CD14-positive monocyte (primary cell): ENCODE measurements at regions not wholly inside any gene's neighbourhood (a gene's known extent, or its start where the extent isn't known, plus 50 kb on each side); places are given as distances from the start of the nearest gene placed in this dataset.

ENCODE experiments used
- DNase-seq, 3 donors: peaks; one replicate each; pipeline ENCODE4 v3.0.0-alpha.2; 2011 to 2022
- H2AFZ ChIP-seq: 2 replicates; pipeline ENCODE4 v1.6.0; 2012; ENCODE audit warnings: mild to moderate bottlenecking, low read depth, low read length, inconsistent platforms; ENCODE audit not compliant: insufficient read depth, poor library complexity, severe bottlenecking
- H3K27ac ChIP-seq, 2 donors: 1 replicate in 1 of 2; 2 replicates in 1 of 2; pipeline ENCODE4 v1.5.1; 2012 to 2013; ENCODE audit warnings: low read length in 2 of 2, control low read depth in 1 of 2, inconsistent platforms in 1 of 2, low read depth in 1 of 2, mild to moderate bottlenecking in 1 of 2
- H3K27me3 ChIP-seq, 2 donors: one replicate each; pipeline versions ENCODE4 v1.6.0 to v1.6.1; 2011 to 2013; ENCODE audit warnings: low read length in 2 of 2; ENCODE audit not compliant: control insufficient read depth in 2 of 2, insufficient read depth in 2 of 2
- H3K36me3 ChIP-seq, 2 donors: replicated peaks in 1 of 2; 1 replicate in 1 of 2; 2 replicates in 1 of 2; pipeline versions ENCODE4 v1.5.1 to v1.6.1; 2012 to 2013; ENCODE audit warnings: low read length in 2 of 2, control low read depth in 1 of 2, inconsistent platforms in 1 of 2, mild to moderate bottlenecking in 1 of 2; ENCODE audit not compliant: insufficient read depth in 2 of 2, control insufficient read depth in 1 of 2
- H3K4me1 ChIP-seq, 2 donors: 1 replicate in 1 of 2; 2 replicates in 1 of 2; pipeline versions ENCODE4 v1.5.1 to v1.6.1; 2012 to 2013; ENCODE audit warnings: low read length in 2 of 2, control low read depth in 1 of 2, inconsistent platforms in 1 of 2, mild to moderate bottlenecking in 1 of 2, moderate library complexity in 1 of 2; ENCODE audit not compliant: insufficient read depth in 2 of 2, control insufficient read depth in 1 of 2
- H3K4me2 ChIP-seq: replicated peaks from 2 replicates; pipeline ENCODE3; 2012; ENCODE audit warnings: low read length, moderate library complexity, mild to moderate bottlenecking; ENCODE audit not compliant: poor library complexity, severe bottlenecking; ENCODE audit errors: extremely low read depth
- H3K4me3 ChIP-seq, 3 experiments: fragments of 200-600 bp in 1 of 3; sonication (generic) in 1 of 3; replicated peaks in 1 of 3; 1 replicate in 2 of 3; 2 replicates in 1 of 3; pipeline ENCODE4 v1.5.1; 2011 to 2013; ENCODE audit warnings: low read length in 3 of 3, mild to moderate bottlenecking in 3 of 3, control low read depth in 2 of 3, low read depth in 2 of 3, inconsistent platforms in 1 of 3, moderate library complexity in 1 of 3
- H3K79me2 ChIP-seq: 2 replicates; pipeline ENCODE4 v1.6.0; 2012; ENCODE audit warnings: mild to moderate bottlenecking, control low read depth, inconsistent platforms, low read length, moderate library complexity; ENCODE audit not compliant: insufficient read depth
- H3K9ac ChIP-seq: 2 replicates; pipeline ENCODE4 v1.6.0; 2017; ENCODE audit warnings: low read length, mild to moderate bottlenecking; ENCODE audit not compliant: insufficient read depth, poor library complexity, severe bottlenecking
- H3K9me3 ChIP-seq, 2 donors: replicated peaks in 1 of 2; 1 replicate in 1 of 2; 2 replicates in 1 of 2; pipeline versions ENCODE4 v1.5.1 to v1.6.1; 2012 to 2013; ENCODE audit warnings: low read length in 2 of 2, control low read depth in 1 of 2; ENCODE audit not compliant: control insufficient read depth in 1 of 2, insufficient read depth in 1 of 2
- H4K20me1 ChIP-seq: 2 replicates; pipeline ENCODE4 v1.6.0; 2012; ENCODE audit warnings: mild to moderate bottlenecking, low read length, control low read depth, moderate library complexity; ENCODE audit not compliant: insufficient read depth
- H3K27ac Mint-ChIP-seq, 7 donors: one replicate each; pipeline ENCODE4 v1.8.0; 2020; ENCODE audit warnings: mild to moderate bottlenecking in 7 of 7, mixed read lengths in 7 of 7, moderate library complexity in 6 of 7, inconsistent platforms in 2 of 7
- H3K27me3 Mint-ChIP-seq, 3 donors: one replicate each; pipeline ENCODE4 v1.8.0; 2021 to 2022; ENCODE audit warnings: low read depth in 3 of 3, mild to moderate bottlenecking in 3 of 3, mixed read lengths in 3 of 3, moderate library complexity in 3 of 3, inconsistent platforms in 1 of 3
- H3K36me3 Mint-ChIP-seq, 2 donors: one replicate each; pipeline ENCODE4 v1.8.0; 2020; ENCODE audit warnings: mixed read lengths in 2 of 2, inconsistent platforms in 1 of 2, mild to moderate bottlenecking in 1 of 2
- H3K4me1 Mint-ChIP-seq: one replicate; pipeline ENCODE4 v1.8.0; 2020; ENCODE audit warnings: mild to moderate bottlenecking, mixed read lengths
- H3K4me3 Mint-ChIP-seq, 2 donors: one replicate each; pipeline ENCODE4 v1.8.0; 2020; ENCODE audit warnings: mild to moderate bottlenecking in 2 of 2, mixed read lengths in 2 of 2, moderate library complexity in 1 of 2
- H3K9me3 Mint-ChIP-seq, 7 donors: one replicate each; pipeline ENCODE4 v1.8.0; 2020 to 2022; ENCODE audit warnings: mixed read lengths in 7 of 7, mild to moderate bottlenecking in 6 of 7, moderate library complexity in 6 of 7, inconsistent platforms in 2 of 7
- WGBS: methylation state at CpG from one replicate; pipeline ENCODE4 v1.1.5; 2013; ENCODE audit warnings: missing lambda C conversion rate; ENCODE audit not compliant: insufficient coverage; 5-methylcytosine and 5-hydroxymethylcytosine counted together
- intact Hi-C, 2 donors: fragments of 100-400 bp; cut with micrococcal nuclease; formaldehyde crosslinking; loops; one replicate each; pipeline versions ENCODE4 v1.15.0 to v1.15.1; 2023
- TF ChIP-seq, protein P1 (sequence below): fragments of 200-600 bp; IDR thresholded peaks from one replicate; pipeline ENCODE4 v1.8.0; 2022; ENCODE audit warnings: antibody characterized with exemption, mild to moderate bottlenecking

GRCh38 chr3:148054999-148055398 lies 642.7 kb upstream of the AGTR1 start:
- H3K4me1 Mint-ChIP-seq: no peaks in the 10 kb centered on the region

GRCh38 chr3:148062590-148062989 lies 635.1 kb upstream of the AGTR1 start:
- no peak overlapping the region for H3K27ac Mint-ChIP-seq
- no peaks in the 10 kb centered on the region for H3K4me1 Mint-ChIP-seq
- Histone ChIP-seq H3K4me3 (no peak overlapping the region), H3K27ac (no peak overlapping the region), H2AFZ (no peak overlapping the region), H3K36me3 (no peaks in the 10 kb centered on the region), H3K9me3 (no peaks in the 10 kb centered on the region), H3K9ac (no peak overlapping the region), H3K4me1 (no peaks in the 10 kb centered on the region), H3K79me2 (no peaks in the 10 kb centered on the region), H3K4me2 (no peak overlapping the region), H3K27me3 (no peaks in the 10 kb centered on the region), H4K20me1 (no peaks in the 10 kb centered on the region)
- H3K27me3 Mint-ChIP-seq: no peaks in the 10 kb centered on the region
- no peaks in the 10 kb centered on the region for H3K36me3 Mint-ChIP-seq
- no peak overlapping the region for H3K4me3 Mint-ChIP-seq
- DNase-seq: no peak
- H3K9me3 Mint-ChIP-seq: peaks cover 0 to 6% (median 0%) of the 10 kb centered on the region in 7 donors
- intact Hi-C loops: no loop called here
- no CpG with 5 or more reads among the region's 1 CpG for WGBS
- TF ChIP-seq, protein P1, sequence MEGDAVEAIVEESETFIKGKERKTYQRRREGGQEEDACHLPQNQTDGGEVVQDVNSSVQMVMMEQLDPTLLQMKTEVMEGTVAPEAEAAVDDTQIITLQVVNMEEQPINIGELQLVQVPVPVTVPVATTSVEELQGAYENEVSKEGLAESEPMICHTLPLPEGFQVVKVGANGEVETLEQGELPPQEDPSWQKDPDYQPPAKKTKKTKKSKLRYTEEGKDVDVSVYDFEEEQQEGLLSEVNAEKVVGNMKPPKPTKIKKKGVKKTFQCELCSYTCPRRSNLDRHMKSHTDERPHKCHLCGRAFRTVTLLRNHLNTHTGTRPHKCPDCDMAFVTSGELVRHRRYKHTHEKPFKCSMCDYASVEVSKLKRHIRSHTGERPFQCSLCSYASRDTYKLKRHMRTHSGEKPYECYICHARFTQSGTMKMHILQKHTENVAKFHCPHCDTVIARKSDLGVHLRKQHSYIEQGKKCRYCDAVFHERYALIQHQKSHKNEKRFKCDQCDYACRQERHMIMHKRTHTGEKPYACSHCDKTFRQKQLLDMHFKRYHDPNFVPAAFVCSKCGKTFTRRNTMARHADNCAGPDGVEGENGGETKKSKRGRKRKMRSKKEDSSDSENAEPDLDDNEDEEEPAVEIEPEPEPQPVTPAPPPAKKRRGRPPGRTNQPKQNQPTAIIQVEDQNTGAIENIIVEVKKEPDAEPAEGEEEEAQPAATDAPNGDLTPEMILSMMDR: no peak

More at GRCh38 chr3:148054999-148055398, 642.7 kb upstream of the AGTR1 start:
- no peak overlapping the region for H3K4me3 ChIP-seq
- no peak for DNase-seq
- no peaks in the 10 kb centered on the region for H3K4me1 ChIP-seq
- no peak overlapping the region for H2AFZ ChIP-seq
- no peak overlapping the region for H3K9ac ChIP-seq
- no peaks in the 10 kb centered on the region for H3K79me2 ChIP-seq
- no peaks in the 10 kb centered on the region for H4K20me1 ChIP-seq
- H3K27ac ChIP-seq: no peak overlapping the region
- TF ChIP-seq, protein P1: no peak
- no peak overlapping the region for H3K4me3 Mint-ChIP-seq
- intact Hi-C loops: no loop called here
- H3K4me2 ChIP-seq: no peak overlapping the region
- H3K27me3 ChIP-seq: no peaks in the 10 kb centered on the region
- peaks cover under 1% of the 10 kb centered on the region in 2 donors for H3K9me3 ChIP-seq
- peaks cover 0 to 5% (median 0%) of the 10 kb centered on the region in 7 donors for H3K9me3 Mint-ChIP-seq
- H3K36me3 Mint-ChIP-seq: no peaks in the 10 kb centered on the region
- H3K27ac Mint-ChIP-seq: no peak overlapping the region
- 100% methylated on average over 1 of the region's 2 CpGs for WGBS
- H3K27me3 Mint-ChIP-seq: no peaks in the 10 kb centered on the region
- no peaks in the 10 kb centered on the region for H3K36me3 ChIP-seq
